BLaER1 treated with 17β-estradiol and CSF1 and Interleukin-3, amounts not matched to agents 10 nM and 100 nM (cell line): ENCODE measurements at regions not wholly inside any gene's neighbourhood (a gene's known extent, or its start where the extent isn't known, plus 50 kb on each side); places are given as distances from the start of the nearest gene placed in this dataset.
"Not testable (repeated sequence)": the region's sequence is repeated elsewhere in the genome, so short reads cannot be mapped to it uniquely, and the experiment has no call there.

Experiments
- H3K27ac ChIP-seq, 11 experiments: shearing (Covaris generic); formaldehyde crosslinking; 2 replicates each; pipeline ENCODE4 v1.8.1; 2022
- H3K27me3 ChIP-seq, 11 experiments: shearing (Covaris generic); formaldehyde crosslinking; 2 replicates each; pipeline ENCODE4 v1.8.1; 2022
- H3K36me3 ChIP-seq, 11 experiments: shearing (Covaris generic); formaldehyde crosslinking; 2 replicates each; pipeline ENCODE4 v1.8.1; 2022
- H3K4me1 ChIP-seq, 10 experiments: shearing (Covaris generic); formaldehyde crosslinking; 2 replicates each; pipeline ENCODE4 v1.8.1; 2022
- H3K4me2 ChIP-seq, 11 experiments: shearing (Covaris generic); formaldehyde crosslinking; 2 replicates each; pipeline ENCODE4 v1.8.1; 2022
- H3K4me3 ChIP-seq, 10 experiments: shearing (Covaris generic); formaldehyde crosslinking; 2 replicates each; pipeline ENCODE4 v1.8.1; 2022
- H3K9ac ChIP-seq, 11 experiments: shearing (Covaris generic); formaldehyde crosslinking; 2 replicates each; pipeline ENCODE4 v1.8.1; 2022
- H3K9me3 ChIP-seq, 11 experiments: shearing (Covaris generic); formaldehyde crosslinking; replicated peaks in 1 of 11; 2 replicates each; pipeline ENCODE4 v1.8.1; 2022
- H4K20me1 ChIP-seq, 11 experiments: shearing (Covaris generic); formaldehyde crosslinking; 2 replicates each; pipeline ENCODE4 v1.8.1; 2022

GRCh38 chr1:120647182-120647581 lies 76.6 kb upstream of the NBPF26 start:
- not testable (repeated sequence) for H3K9ac ChIP-seq, H3K27me3 ChIP-seq, H3K36me3 ChIP-seq, H4K20me1 ChIP-seq, H3K9me3 ChIP-seq, H3K27ac ChIP-seq, H3K4me1 ChIP-seq, H3K4me2 ChIP-seq, H3K4me3 ChIP-seq

GRCh38 chr1:120648915-120649623 lies 74.7 kb upstream of the NBPF26 start:
- H3K4me2 ChIP-seq, H4K20me1 ChIP-seq, H3K27me3 ChIP-seq, H3K4me1 ChIP-seq, H3K36me3 ChIP-seq, H3K4me3 ChIP-seq, H3K9ac ChIP-seq, H3K9me3 ChIP-seq, H3K27ac ChIP-seq: not testable (repeated sequence)

GRCh38 chr1:120649730-120650129 lies 74.0 kb upstream of the NBPF26 start:
- not testable (repeated sequence) for H3K4me1 ChIP-seq, H3K27me3 ChIP-seq, H3K4me3 ChIP-seq, H3K36me3 ChIP-seq, H3K9me3 ChIP-seq, H3K9ac ChIP-seq, H4K20me1 ChIP-seq, H3K27ac ChIP-seq, H3K4me2 ChIP-seq

- H4K20me1 ChIP-seq, H3K4me1 ChIP-seq, H3K9me3 ChIP-seq, H3K4me3 ChIP-seq, H3K4me2 ChIP-seq, H3K27me3 ChIP-seq, H3K27ac ChIP-seq, H3K9ac ChIP-seq, H3K36me3 ChIP-seq: not testable (repeated sequence)
Observed at GRCh38 chr1:120654114-120654513, 69.6 kb upstream of the NBPF26 start.

GRCh38 chr1:120655394-120655793 lies 68.4 kb upstream of the NBPF26 start:
- not testable (repeated sequence) for H3K4me2 ChIP-seq, H3K27me3 ChIP-seq, H3K36me3 ChIP-seq, H3K9ac ChIP-seq, H4K20me1 ChIP-seq, H3K4me1 ChIP-seq, H3K27ac ChIP-seq, H3K4me3 ChIP-seq, H3K9me3 ChIP-seq

- H3K27me3 ChIP-seq, H3K4me3 ChIP-seq, H3K9me3 ChIP-seq, H3K36me3 ChIP-seq, H3K9ac ChIP-seq, H3K4me1 ChIP-seq, H4K20me1 ChIP-seq, H3K4me2 ChIP-seq, H3K27ac ChIP-seq: not testable (repeated sequence)
Observed at GRCh38 chr1:120656116-120656515, 67.6 kb upstream of the NBPF26 start.

GRCh38 chr1:120657804-120658203 lies 65.9 kb upstream of the NBPF26 start:
- H4K20me1 ChIP-seq, H3K27ac ChIP-seq, H3K9ac ChIP-seq, H3K4me2 ChIP-seq, H3K4me1 ChIP-seq, H3K36me3 ChIP-seq, H3K9me3 ChIP-seq, H3K4me3 ChIP-seq, H3K27me3 ChIP-seq: not testable (repeated sequence)

GRCh38 chr1:120658622-120659021 lies 65.1 kb upstream of the NBPF26 start:
- not testable (repeated sequence) for H3K9me3 ChIP-seq, H3K27me3 ChIP-seq, H3K9ac ChIP-seq, H3K4me1 ChIP-seq, H3K36me3 ChIP-seq, H4K20me1 ChIP-seq, H3K27ac ChIP-seq, H3K4me3 ChIP-seq, H3K4me2 ChIP-seq

GRCh38 chr1:120659133-120659532 lies 64.6 kb upstream of the NBPF26 start:
- not testable (repeated sequence) for H3K4me1 ChIP-seq, H3K27ac ChIP-seq, H3K27me3 ChIP-seq, H3K9ac ChIP-seq, H3K36me3 ChIP-seq, H3K4me3 ChIP-seq, H4K20me1 ChIP-seq, H3K4me2 ChIP-seq, H3K9me3 ChIP-seq

GRCh38 chr1:120664376-120665249 lies 59.1 kb upstream of the NBPF26 start:
- not testable (repeated sequence) for H3K4me3 ChIP-seq, H3K9me3 ChIP-seq, H3K9ac ChIP-seq, H4K20me1 ChIP-seq, H3K4me2 ChIP-seq, H3K27ac ChIP-seq, H3K36me3 ChIP-seq, H3K27me3 ChIP-seq, H3K4me1 ChIP-seq

GRCh38 chr1:120665250-120665577 lies 58.5 kb upstream of the NBPF26 start:
- not testable (repeated sequence) for H3K4me1 ChIP-seq, H3K9ac ChIP-seq, H3K27me3 ChIP-seq, H3K36me3 ChIP-seq, H3K4me3 ChIP-seq, H3K4me2 ChIP-seq, H3K27ac ChIP-seq, H4K20me1 ChIP-seq, H3K9me3 ChIP-seq

GRCh38 chr1:120668187-120668586 lies 55.6 kb upstream of the NBPF26 start:
- not testable (repeated sequence) for H3K36me3 ChIP-seq, H4K20me1 ChIP-seq, H3K9me3 ChIP-seq, H3K27ac ChIP-seq, H3K4me3 ChIP-seq, H3K4me1 ChIP-seq, H3K9ac ChIP-seq, H3K4me2 ChIP-seq, H3K27me3 ChIP-seq
